ENCODE measurements at regions not wholly inside any gene's neighbourhood (a gene's known extent, or its start where the extent isn't known, plus 50 kb on each side); places are given as distances from the start of the nearest gene placed in this dataset.

GRCh38 chr20:24819331-24819965 is 129.6 kb upstream of the CST7 start:
- TF ChIP-seq CTCF (conservative IDR thresholded peaks at IDR 0.05) = no peak
- no peak for TF ChIP-seq EZH2 (IDR thresholded peaks at IDR 0.05; ENCODE audit: low read depth)

Data from PC-9 (cell line).